Osteoblast (primary cell): ENCODE measurements at regions not wholly inside any gene's neighbourhood (a gene's known extent, or its start where the extent isn't known, plus 50 kb on each side); places are given as distances from the start of the nearest gene placed in this dataset.

ENCODE experiments used
- DNase-seq: peaks from one replicate; pipeline ENCODE4 v3.0.0; 2011; ENCODE audit warnings: low spot score, mixed read lengths; ENCODE audit not compliant: insufficient read length; ENCODE audit errors: missing footprints
- H2AFZ ChIP-seq: 2 replicates; pipeline ENCODE4 v1.6.0; 2011; ENCODE audit warnings: mild to moderate bottlenecking, low read length
- H3K27ac ChIP-seq: 2 replicates; pipeline ENCODE4 v1.5.1; 2011; ENCODE audit warnings: mild to moderate bottlenecking, low read depth, low read length, moderate library complexity
- H3K27me3 ChIP-seq: 2 replicates; pipeline ENCODE4 v1.6.0; 2012; ENCODE audit warnings: mild to moderate bottlenecking, control low read depth, inconsistent platforms, low read length, moderate library complexity; ENCODE audit not compliant: insufficient read depth
- H3K36me3 ChIP-seq: 2 replicates; pipeline ENCODE4 v1.5.1; 2011; ENCODE audit warnings: mild to moderate bottlenecking, low read length, control low read depth, moderate library complexity; ENCODE audit not compliant: insufficient read depth
- H3K4me1 ChIP-seq: 2 replicates; pipeline ENCODE4 v1.5.1; 2011; ENCODE audit warnings: mild to moderate bottlenecking, low read length, control low read depth, moderate library complexity; ENCODE audit not compliant: insufficient read depth
- H3K4me2 ChIP-seq: 2 replicates; pipeline ENCODE4 v1.6.0; 2011; ENCODE audit warnings: mild to moderate bottlenecking, low read length; ENCODE audit not compliant: insufficient read depth
- H3K4me3 ChIP-seq: fragments of 200-600 bp; sonication (generic); 3 replicates; pipeline ENCODE4 v1.5.1; 2012; ENCODE audit warnings: mild to moderate bottlenecking, low read length, inconsistent platforms; ENCODE audit not compliant: insufficient read depth
- H3K79me2 ChIP-seq: 2 replicates; pipeline ENCODE4 v1.6.0; 2012; ENCODE audit warnings: mild to moderate bottlenecking, low read length, control low read depth, inconsistent platforms; ENCODE audit not compliant: insufficient read depth
- H3K9me3 ChIP-seq: 2 replicates; pipeline ENCODE4 v1.5.1; 2011; ENCODE audit warnings: low read depth, low read length, control low read depth
- H4K20me1 ChIP-seq: 2 replicates; pipeline ENCODE4 v1.6.0; 2012; ENCODE audit warnings: mild to moderate bottlenecking, low read length, control low read depth; ENCODE audit not compliant: insufficient read depth
- TF ChIP-seq, protein P1 (sequence below): IDR thresholded peaks from 2 replicates; pipeline ENCODE4 v1.5.1; 2011; ENCODE audit warnings: mild to moderate bottlenecking, low read depth, low read length, moderate library complexity; ENCODE audit errors: extremely low read depth

DNA sequence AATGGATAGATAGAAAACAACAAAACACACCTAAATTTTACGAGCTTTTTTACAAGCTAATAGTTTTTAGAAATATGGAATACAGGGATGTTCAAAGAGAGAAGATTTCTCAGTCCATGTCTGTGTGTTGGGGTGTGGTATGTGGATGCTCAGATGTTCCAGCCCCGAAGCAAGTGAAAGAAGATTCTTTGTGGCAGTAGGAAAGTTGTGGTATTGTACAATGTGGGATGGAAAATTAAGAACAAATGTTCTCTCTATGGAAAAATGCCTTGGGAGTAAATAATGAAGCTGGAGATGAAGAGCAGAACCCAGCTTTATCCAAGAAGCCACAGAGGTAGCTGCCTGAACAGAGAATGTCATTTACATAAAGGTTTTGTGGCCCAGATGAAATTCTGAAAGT is 150.3 kb upstream of the PRKD1 start:
- H3K27me3 ChIP-seq = no peaks in the 10 kb centered on the region
- H3K27ac ChIP-seq = no peak overlapping the region
- peak overlapping the region; percentile 16 for H2AFZ ChIP-seq
- H3K4me2 ChIP-seq = no peak overlapping the region
- no peaks in the 10 kb centered on the region for H3K4me1 ChIP-seq
- no peaks in the 10 kb centered on the region for H3K79me2 ChIP-seq
- no peaks in the 10 kb centered on the region for H4K20me1 ChIP-seq
- H3K4me3 ChIP-seq = no peak overlapping the region
- H3K9me3 ChIP-seq = no peaks in the 10 kb centered on the region
- DNase-seq = no peak
- TF ChIP-seq, protein P1, sequence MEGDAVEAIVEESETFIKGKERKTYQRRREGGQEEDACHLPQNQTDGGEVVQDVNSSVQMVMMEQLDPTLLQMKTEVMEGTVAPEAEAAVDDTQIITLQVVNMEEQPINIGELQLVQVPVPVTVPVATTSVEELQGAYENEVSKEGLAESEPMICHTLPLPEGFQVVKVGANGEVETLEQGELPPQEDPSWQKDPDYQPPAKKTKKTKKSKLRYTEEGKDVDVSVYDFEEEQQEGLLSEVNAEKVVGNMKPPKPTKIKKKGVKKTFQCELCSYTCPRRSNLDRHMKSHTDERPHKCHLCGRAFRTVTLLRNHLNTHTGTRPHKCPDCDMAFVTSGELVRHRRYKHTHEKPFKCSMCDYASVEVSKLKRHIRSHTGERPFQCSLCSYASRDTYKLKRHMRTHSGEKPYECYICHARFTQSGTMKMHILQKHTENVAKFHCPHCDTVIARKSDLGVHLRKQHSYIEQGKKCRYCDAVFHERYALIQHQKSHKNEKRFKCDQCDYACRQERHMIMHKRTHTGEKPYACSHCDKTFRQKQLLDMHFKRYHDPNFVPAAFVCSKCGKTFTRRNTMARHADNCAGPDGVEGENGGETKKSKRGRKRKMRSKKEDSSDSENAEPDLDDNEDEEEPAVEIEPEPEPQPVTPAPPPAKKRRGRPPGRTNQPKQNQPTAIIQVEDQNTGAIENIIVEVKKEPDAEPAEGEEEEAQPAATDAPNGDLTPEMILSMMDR = no peak
- no peaks in the 10 kb centered on the region for H3K36me3 ChIP-seq

DNA sequence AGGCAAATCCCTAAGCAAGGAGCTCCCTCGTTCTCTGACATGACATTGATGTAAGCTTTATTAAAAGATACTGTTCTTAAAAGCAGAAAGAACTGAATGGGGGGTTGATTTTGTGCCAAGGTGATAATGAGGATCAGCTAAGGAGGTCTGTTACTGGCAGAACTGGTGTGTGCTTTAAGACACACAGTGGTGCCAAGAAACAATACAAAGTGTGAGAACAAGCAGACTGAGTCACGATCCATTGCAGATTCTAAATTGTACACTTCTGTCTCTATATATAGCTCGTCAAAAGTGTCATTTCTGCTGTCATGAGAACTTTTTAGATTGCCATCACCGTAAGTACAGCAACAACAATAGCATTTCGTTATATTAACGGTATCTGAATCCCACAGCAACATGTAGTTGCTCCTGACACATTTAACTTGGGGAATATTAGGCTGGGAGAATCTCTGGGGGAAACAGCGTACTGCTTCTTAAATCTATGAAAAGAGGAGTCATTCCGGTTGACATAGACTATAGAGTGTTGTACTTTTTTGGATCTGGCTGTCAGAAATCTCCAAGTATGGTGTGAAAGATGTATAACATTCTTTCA is 151.3 kb upstream of the PRKD1 start:
- H3K27ac ChIP-seq = no peak overlapping the region
- no peaks in the 10 kb centered on the region for H4K20me1 ChIP-seq
- no peak for DNase-seq
- H3K79me2 ChIP-seq = no peaks in the 10 kb centered on the region
- no peaks in the 10 kb centered on the region for H3K4me1 ChIP-seq
- H2AFZ ChIP-seq = peak overlapping the region; percentile 16
- TF ChIP-seq, protein P1 = no peak
- H3K4me3 ChIP-seq = no peak overlapping the region
- no peak overlapping the region for H3K4me2 ChIP-seq
- H3K27me3 ChIP-seq = no peaks in the 10 kb centered on the region
- H3K36me3 ChIP-seq = no peaks in the 10 kb centered on the region
- no peaks in the 10 kb centered on the region for H3K9me3 ChIP-seq

DNA sequence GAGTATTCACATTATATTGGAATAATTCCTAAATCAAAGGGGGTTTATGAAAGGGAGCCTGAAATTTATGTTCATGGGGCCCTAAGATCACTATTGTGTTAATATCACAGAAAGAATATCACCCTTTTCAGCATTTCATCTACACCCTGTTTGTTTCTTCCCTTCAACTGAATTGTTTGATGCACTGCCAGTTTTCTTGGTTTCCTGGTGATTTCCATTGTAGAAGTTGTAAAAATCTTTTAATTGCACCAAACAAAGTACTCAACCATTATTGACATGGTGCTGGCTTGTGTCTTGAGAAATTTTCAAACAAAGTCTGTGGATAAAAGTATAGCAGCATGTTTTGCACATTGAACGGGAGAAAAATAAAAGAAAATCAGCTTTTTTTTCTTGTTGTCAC is 154.8 kb upstream of the PRKD1 start:
- H3K27me3 ChIP-seq = no peaks in the 10 kb centered on the region
- H3K4me2 ChIP-seq = no peak overlapping the region
- no peak overlapping the region for H3K27ac ChIP-seq
- H3K4me3 ChIP-seq = no peak overlapping the region
- no peak for DNase-seq
- H2AFZ ChIP-seq = no peak overlapping the region
- H3K9me3 ChIP-seq = no peaks in the 10 kb centered on the region
- no peaks in the 10 kb centered on the region for H4K20me1 ChIP-seq
- H3K79me2 ChIP-seq = no peaks in the 10 kb centered on the region
- no peaks in the 10 kb centered on the region for H3K4me1 ChIP-seq
- H3K36me3 ChIP-seq = no peaks in the 10 kb centered on the region
- TF ChIP-seq, protein P1 = no peak

- Histone ChIP-seq H3K79me2 (no peaks in the 10 kb centered on the region), H3K4me3 (no peak overlapping the region), H3K36me3 (no peaks in the 10 kb centered on the region), H4K20me1 (no peaks in the 10 kb centered on the region), H3K4me1 (no peaks in the 10 kb centered on the region), H2AFZ (no peak overlapping the region), H3K9me3 (no peaks in the 10 kb centered on the region), H3K27ac (no peak overlapping the region), H3K27me3 (no peaks in the 10 kb centered on the region), H3K4me2 (no peak overlapping the region)
- DNase-seq = no peak
- TF ChIP-seq, protein P1 = no peak
These were observed 157.2 kb upstream of the PRKD1 start for GRCh38 chr14:30084811-30085210.
